Sigmoid colon (tissue), 4 donors: ENCODE measurements at regions not wholly inside any gene's neighbourhood (a gene's known extent, or its start where the extent isn't known, plus 50 kb on each side); places are given as distances from the start of the nearest gene placed in this dataset.

ENCODE experiments used
- EP300 ChIP-seq, 4 donors: sonication (generic); formaldehyde crosslinking; IDR thresholded peaks; one replicate each; pipeline ENCODE4 v1.6.1; 2017; ENCODE audit warnings: antibody characterized with exemption in 4 of 4
- POLR2AphosphoS5 ChIP-seq, 4 donors: sonication (generic); formaldehyde crosslinking; IDR thresholded peaks; one replicate each; pipeline ENCODE4 v1.6.1; 2017; ENCODE audit warnings: antibody characterized with exemption in 4 of 4
- TF ChIP-seq, protein P1 (sequence below), 4 experiments: fragments of 450-650 bp in 3 of 4; fragments of 200-600 bp in 1 of 4; IDR thresholded peaks; one replicate each; pipeline ENCODE4 v1.5.1; 2016 to 2019; ENCODE audit warnings: antibody characterized with exemption in 4 of 4, mild to moderate bottlenecking in 3 of 4, moderate library complexity in 2 of 4

GRCh38 chr12:77722536-77722935 lies 108.2 kb upstream of the NAV3 start:
- TF ChIP-seq, protein P1, sequence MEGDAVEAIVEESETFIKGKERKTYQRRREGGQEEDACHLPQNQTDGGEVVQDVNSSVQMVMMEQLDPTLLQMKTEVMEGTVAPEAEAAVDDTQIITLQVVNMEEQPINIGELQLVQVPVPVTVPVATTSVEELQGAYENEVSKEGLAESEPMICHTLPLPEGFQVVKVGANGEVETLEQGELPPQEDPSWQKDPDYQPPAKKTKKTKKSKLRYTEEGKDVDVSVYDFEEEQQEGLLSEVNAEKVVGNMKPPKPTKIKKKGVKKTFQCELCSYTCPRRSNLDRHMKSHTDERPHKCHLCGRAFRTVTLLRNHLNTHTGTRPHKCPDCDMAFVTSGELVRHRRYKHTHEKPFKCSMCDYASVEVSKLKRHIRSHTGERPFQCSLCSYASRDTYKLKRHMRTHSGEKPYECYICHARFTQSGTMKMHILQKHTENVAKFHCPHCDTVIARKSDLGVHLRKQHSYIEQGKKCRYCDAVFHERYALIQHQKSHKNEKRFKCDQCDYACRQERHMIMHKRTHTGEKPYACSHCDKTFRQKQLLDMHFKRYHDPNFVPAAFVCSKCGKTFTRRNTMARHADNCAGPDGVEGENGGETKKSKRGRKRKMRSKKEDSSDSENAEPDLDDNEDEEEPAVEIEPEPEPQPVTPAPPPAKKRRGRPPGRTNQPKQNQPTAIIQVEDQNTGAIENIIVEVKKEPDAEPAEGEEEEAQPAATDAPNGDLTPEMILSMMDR (IDR thresholded peaks at IDR 0.05), result no peak
- TF ChIP-seq EP300 (IDR thresholded peaks at IDR 0.05) (no peak), POLR2AphosphoS5 (IDR thresholded peaks at IDR 0.05) (no peak)
